T-helper 1 cell treated with Interleukin-12 subunit alpha and Interleukin-12 subunit beta and Interleukin-4 antibody, amounts not matched to agents 30 μg/mL and 1 μg/mL, for 36 hours (primary cell): ENCODE measurements at regions not wholly inside any gene's neighbourhood (a gene's known extent, or its start where the extent isn't known, plus 50 kb on each side); places are given as distances from the start of the nearest gene placed in this dataset.

Source experiments
- H3K27ac Mint-ChIP-seq: one replicate; pipeline ENCODE4 v1.8.0; 2021; ENCODE audit warnings: mild to moderate bottlenecking, mixed read lengths
- H3K27me3 Mint-ChIP-seq: one replicate; pipeline ENCODE4 v1.8.0; 2021; ENCODE audit warnings: low read depth, mixed read lengths
- H3K36me3 Mint-ChIP-seq: one replicate; pipeline ENCODE4 v1.8.0; 2021; ENCODE audit warnings: low read depth, mixed read lengths
- H3K4me1 Mint-ChIP-seq: one replicate; pipeline ENCODE4 v1.8.0; 2021; ENCODE audit warnings: low read depth, mixed read lengths
- H3K4me3 Mint-ChIP-seq: one replicate; pipeline ENCODE4 v1.8.0; 2021; ENCODE audit warnings: mild to moderate bottlenecking, moderate library complexity, mixed read lengths
- H3K9me3 Mint-ChIP-seq: one replicate; pipeline ENCODE4 v1.8.0; 2021; ENCODE audit warnings: mixed read lengths

GRCh38 chr1:230012741-230013140 lies 54.3 kb upstream of the GALNT2 start:
- H3K4me1 Mint-ChIP-seq = no peaks in the 10 kb centered on the region
- no peaks in the 10 kb centered on the region for H3K27me3 Mint-ChIP-seq
- no peak overlapping the region for H3K27ac Mint-ChIP-seq
- H3K9me3 Mint-ChIP-seq = no peaks in the 10 kb centered on the region
- H3K4me3 Mint-ChIP-seq = no peak overlapping the region
- H3K36me3 Mint-ChIP-seq = no peaks in the 10 kb centered on the region

- no peak overlapping the region for H3K27ac Mint-ChIP-seq
- H3K27me3 Mint-ChIP-seq = peaks cover 7% of the 10 kb centered on the region
- no peaks in the 10 kb centered on the region for H3K9me3 Mint-ChIP-seq
- H3K36me3 Mint-ChIP-seq = no peaks in the 10 kb centered on the region
- H3K4me3 Mint-ChIP-seq = no peak overlapping the region
- no peaks in the 10 kb centered on the region for H3K4me1 Mint-ChIP-seq
Measured at GRCh38 chr1:230016159-230016558, 50.9 kb upstream of the GALNT2 start.
